ENCODE measurements at regions not wholly inside any gene's neighbourhood (a gene's known extent, or its start where the extent isn't known, plus 50 kb on each side); places are given as distances from the start of the nearest gene placed in this dataset.

DNA sequence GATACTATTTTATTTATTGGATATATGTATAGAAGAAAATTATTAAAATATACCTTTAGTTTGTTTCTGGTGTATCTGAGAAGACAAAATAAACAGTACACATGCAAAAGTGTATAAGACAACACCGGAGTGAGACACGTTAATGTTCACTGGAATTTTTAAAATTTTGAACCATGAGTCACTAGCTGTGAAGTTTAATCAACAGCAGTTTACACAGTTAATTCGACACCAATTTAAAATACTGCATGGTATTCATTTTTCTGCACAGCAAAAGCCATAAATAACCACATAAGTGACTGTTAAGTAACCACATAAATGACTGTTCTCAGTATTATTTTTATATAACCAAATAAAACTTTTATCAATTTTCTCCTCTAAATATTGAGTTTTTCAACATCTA, 418.7 kb upstream of the NBEA start:
- TF ChIP-seq POLR2AphosphoS5 (IDR thresholded peaks at IDR 0.05) (no peak), POLR2A (IDR thresholded peaks at IDR 0.05) (no peak)

Data from gastroesophageal sphincter (tissue), 2 donors.